AG10803 (cell line): ENCODE measurements at regions not wholly inside any gene's neighbourhood (a gene's known extent, or its start where the extent isn't known, plus 50 kb on each side); places are given as distances from the start of the nearest gene placed in this dataset.

Experiments used
- DNase-seq: peaks from one replicate; pipeline ENCODE4 v3.0.0; 2010; ENCODE audit warnings: low read depth
- H3K4me3 ChIP-seq: 2 replicates; pipeline ENCODE4 v1.5.1; 2011; ENCODE audit warnings: mild to moderate bottlenecking, low read length, control low read depth
- CTCF ChIP-seq: conservative IDR thresholded peaks from 2 replicates; pipeline ENCODE4 v1.5.1; 2011; ENCODE audit warnings: mild to moderate bottlenecking, low read length, control low read depth, inconsistent platforms

- no peak for DNase-seq
- no peak overlapping the region for H3K4me3 ChIP-seq
- no peak for TF ChIP-seq CTCF
Observed at GRCh38 chr19:28972058-28972852, 240.7 kb downstream of the UQCRFS1 start.

GRCh38 chr19:28971513-28971912 lies 241.4 kb downstream of the UQCRFS1 start:
- no peak for TF ChIP-seq CTCF
- H3K4me3 ChIP-seq, result no peak overlapping the region
- DNase-seq, result no peak

GRCh38 chr19:28971049-28971448 lies 241.9 kb downstream of the UQCRFS1 start:
- peak; percentile 42 for DNase-seq
- H3K4me3 ChIP-seq, result no peak overlapping the region
- TF ChIP-seq CTCF, result no peak

- no peak for TF ChIP-seq CTCF
- no peak for DNase-seq
- no peak overlapping the region for H3K4me3 ChIP-seq
Observed at GRCh38 chr19:28968721-28969120, 244.2 kb downstream of the UQCRFS1 start.

DNA sequence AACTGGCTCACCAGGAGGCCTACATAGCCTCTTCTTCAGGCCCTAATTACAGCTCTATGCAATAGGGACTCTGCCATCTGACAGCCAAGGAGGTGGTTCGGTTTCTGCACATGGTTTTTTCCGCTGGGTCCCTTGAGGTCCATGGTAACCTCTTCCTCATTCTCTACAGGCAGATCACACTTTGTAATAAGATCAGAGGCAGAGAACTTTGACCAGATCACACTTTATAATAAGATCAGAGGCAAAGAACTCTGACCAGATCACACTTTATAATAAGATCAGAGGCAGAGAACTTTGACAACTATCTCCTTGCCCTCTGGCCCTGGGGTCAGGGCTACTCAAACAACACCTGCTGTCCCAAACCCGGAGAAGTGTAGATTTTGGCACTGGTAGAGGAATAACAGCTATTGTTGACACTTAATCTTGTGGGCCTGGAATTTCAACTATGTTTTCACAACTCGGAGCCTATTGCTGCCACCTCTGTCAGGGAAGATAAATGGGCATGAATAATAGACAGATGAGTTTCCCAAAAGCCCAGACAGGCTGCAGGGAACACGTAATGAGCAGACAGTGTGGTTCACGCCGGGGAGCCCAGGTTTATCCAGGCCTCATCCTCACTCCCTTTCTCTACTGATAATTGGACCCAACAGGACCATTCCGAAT lies 246.1 kb downstream of the UQCRFS1 start:
- peak; percentile 75 for DNase-seq
- TF ChIP-seq CTCF, result no peak
- H3K4me3 ChIP-seq, result no peak overlapping the region

GRCh38 chr19:28964500-28964899 lies 248.5 kb downstream of the UQCRFS1 start:
- no peak for TF ChIP-seq CTCF
- no peak for DNase-seq
- no peak overlapping the region for H3K4me3 ChIP-seq
